Endodermal cell (in vitro differentiated cells): ENCODE measurements at regions not wholly inside any gene's neighbourhood (a gene's known extent, or its start where the extent isn't known, plus 50 kb on each side); places are given as distances from the start of the nearest gene placed in this dataset.
"Not testable (repeated sequence)": the region's sequence is repeated elsewhere in the genome, so short reads cannot be mapped to it uniquely, and the experiment has no call there.

ENCODE experiments used
- DNase-seq: peaks from one replicate; pipeline ENCODE4 v3.0.0-alpha.2; 2017
- H3K27ac ChIP-seq: 2 replicates; pipeline ENCODE4 v1.5.1; 2013; ENCODE audit warnings: mild to moderate bottlenecking, low read depth, low read length, moderate library complexity
- H3K27me3 ChIP-seq: 2 replicates; pipeline ENCODE4 v1.6.1; 2013; ENCODE audit warnings: mild to moderate bottlenecking, low read length, moderate library complexity; ENCODE audit not compliant: insufficient read depth, control insufficient read depth, poor library complexity, severe bottlenecking
- H3K36me3 ChIP-seq: 2 replicates; pipeline ENCODE4 v1.7.0; 2013; ENCODE audit warnings: mild to moderate bottlenecking, low read length, moderate library complexity; ENCODE audit not compliant: control insufficient read depth, insufficient read depth
- H3K4me1 ChIP-seq: one replicate; pipeline ENCODE4 v1.7.0; 2013; ENCODE audit warnings: low read length; ENCODE audit not compliant: control insufficient read depth, insufficient read depth
- H3K4me3 ChIP-seq: 2 replicates; pipeline ENCODE4 v1.5.1; 2013; ENCODE audit warnings: mild to moderate bottlenecking, low read length, moderate library complexity
- H3K9ac ChIP-seq: 2 replicates; pipeline ENCODE4 v1.6.1; 2013; ENCODE audit warnings: mild to moderate bottlenecking, low read length, moderate library complexity; ENCODE audit not compliant: poor library complexity, severe bottlenecking; ENCODE audit errors: extremely low read depth
- H3K9me3 ChIP-seq: 2 replicates; pipeline ENCODE4 v1.6.1; 2013; ENCODE audit warnings: mild to moderate bottlenecking, low read length, moderate library complexity; ENCODE audit not compliant: control insufficient read depth
- H3K27ac Mint-ChIP-seq: 2 replicates; pipeline ENCODE4 v1.8.0; 2020; ENCODE audit warnings: mixed read lengths
- H3K27me3 Mint-ChIP-seq: 2 replicates; pipeline ENCODE4 v1.8.0; 2021; ENCODE audit warnings: mild to moderate bottlenecking, mixed read lengths; ENCODE audit not compliant: insufficient read depth
- H3K36me3 Mint-ChIP-seq: 2 replicates; pipeline ENCODE4 v1.8.0; 2020; ENCODE audit warnings: low read depth, mixed read lengths
- H3K4me1 Mint-ChIP-seq: 2 replicates; pipeline ENCODE4 v1.8.0; 2020; ENCODE audit warnings: mixed read lengths
- H3K4me3 Mint-ChIP-seq: 2 replicates; pipeline ENCODE4 v1.8.0; 2020; ENCODE audit warnings: mild to moderate bottlenecking, moderate library complexity, mixed read lengths
- H3K9me3 Mint-ChIP-seq: 2 replicates; pipeline ENCODE4 v1.8.0; 2020; ENCODE audit warnings: mild to moderate bottlenecking, mixed read lengths
- WGBS, 2 experiments: methylation state at CpG; one replicate each; pipeline versions ENCODE4 v1.1.5 to v1.1.7; 2013; ENCODE audit warnings: missing lambda C conversion rate in 2 of 2, mixed read lengths in 1 of 2; ENCODE audit not compliant: insufficient coverage in 1 of 2, insufficient read length in 1 of 2; 5-methylcytosine and 5-hydroxymethylcytosine counted together
- TF ChIP-seq, protein P1 (sequence below): fragments of 200-600 bp; sonication (generic); conservative IDR thresholded peaks from 2 replicates; pipeline ENCODE4 v1.5.0; 2021; ENCODE audit warnings: antibody characterized with exemption, mild to moderate bottlenecking

DNA sequence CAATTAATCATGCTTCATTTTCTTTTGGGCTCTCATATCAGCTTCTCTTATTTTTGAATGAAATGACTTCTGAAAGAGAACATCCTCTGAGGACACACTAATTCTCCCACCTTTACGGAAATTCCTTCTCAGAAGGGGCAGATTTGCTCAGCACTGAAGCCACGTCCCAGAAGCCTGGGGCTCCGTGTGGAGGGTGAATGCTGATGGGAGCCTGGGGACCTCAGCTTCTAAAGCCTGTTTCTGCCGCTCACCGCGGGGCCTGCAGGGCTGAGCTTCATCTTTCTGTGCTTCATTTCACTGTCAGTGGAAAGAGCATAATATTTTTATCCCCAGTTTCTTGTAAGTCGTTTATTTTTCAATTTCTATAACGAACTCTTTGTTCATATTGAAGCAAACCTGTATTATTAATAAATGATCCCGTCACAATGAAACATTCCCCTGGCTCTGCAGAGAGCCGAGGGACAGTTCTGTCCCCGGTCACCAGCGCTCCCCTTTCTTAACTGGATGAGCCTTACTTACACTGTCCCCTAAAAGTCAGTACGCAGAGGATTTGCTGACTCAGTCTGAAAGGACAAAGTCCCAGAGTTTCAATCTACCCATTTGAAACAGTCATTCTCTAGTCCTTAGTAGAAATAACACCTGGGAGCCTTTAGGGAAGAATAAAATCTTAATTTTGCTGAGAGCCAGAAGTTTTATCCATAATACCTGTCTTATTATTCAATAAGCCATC lies 364.6 kb upstream of the FAT1 start:
- Mint-ChIP-seq H3K27me3 (peaks cover 1% of the 10 kb centered on the region), H3K36me3 (no peaks in the 10 kb centered on the region), H3K9me3 (no peaks in the 10 kb centered on the region), H3K4me3 (no peak overlapping the region), H3K4me1 (peaks cover 6% of the 10 kb centered on the region), H3K27ac (no peak overlapping the region)
- Histone ChIP-seq H3K27me3 (no peaks in the 10 kb centered on the region), H3K36me3 (no peaks in the 10 kb centered on the region), H3K4me1 (peaks cover 3% of the 10 kb centered on the region), H3K4me3 (no peak overlapping the region), H3K9ac (no peak overlapping the region), H3K9me3 (no peaks in the 10 kb centered on the region), H3K27ac (no peak overlapping the region)
- 63 to 67% methylated on average over 10 to 13 of the region's 13 CpGs for WGBS, 2 experiments
- TF ChIP-seq, protein P1, sequence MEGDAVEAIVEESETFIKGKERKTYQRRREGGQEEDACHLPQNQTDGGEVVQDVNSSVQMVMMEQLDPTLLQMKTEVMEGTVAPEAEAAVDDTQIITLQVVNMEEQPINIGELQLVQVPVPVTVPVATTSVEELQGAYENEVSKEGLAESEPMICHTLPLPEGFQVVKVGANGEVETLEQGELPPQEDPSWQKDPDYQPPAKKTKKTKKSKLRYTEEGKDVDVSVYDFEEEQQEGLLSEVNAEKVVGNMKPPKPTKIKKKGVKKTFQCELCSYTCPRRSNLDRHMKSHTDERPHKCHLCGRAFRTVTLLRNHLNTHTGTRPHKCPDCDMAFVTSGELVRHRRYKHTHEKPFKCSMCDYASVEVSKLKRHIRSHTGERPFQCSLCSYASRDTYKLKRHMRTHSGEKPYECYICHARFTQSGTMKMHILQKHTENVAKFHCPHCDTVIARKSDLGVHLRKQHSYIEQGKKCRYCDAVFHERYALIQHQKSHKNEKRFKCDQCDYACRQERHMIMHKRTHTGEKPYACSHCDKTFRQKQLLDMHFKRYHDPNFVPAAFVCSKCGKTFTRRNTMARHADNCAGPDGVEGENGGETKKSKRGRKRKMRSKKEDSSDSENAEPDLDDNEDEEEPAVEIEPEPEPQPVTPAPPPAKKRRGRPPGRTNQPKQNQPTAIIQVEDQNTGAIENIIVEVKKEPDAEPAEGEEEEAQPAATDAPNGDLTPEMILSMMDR: no peak
- DNase-seq: peak; percentile 65

DNA sequence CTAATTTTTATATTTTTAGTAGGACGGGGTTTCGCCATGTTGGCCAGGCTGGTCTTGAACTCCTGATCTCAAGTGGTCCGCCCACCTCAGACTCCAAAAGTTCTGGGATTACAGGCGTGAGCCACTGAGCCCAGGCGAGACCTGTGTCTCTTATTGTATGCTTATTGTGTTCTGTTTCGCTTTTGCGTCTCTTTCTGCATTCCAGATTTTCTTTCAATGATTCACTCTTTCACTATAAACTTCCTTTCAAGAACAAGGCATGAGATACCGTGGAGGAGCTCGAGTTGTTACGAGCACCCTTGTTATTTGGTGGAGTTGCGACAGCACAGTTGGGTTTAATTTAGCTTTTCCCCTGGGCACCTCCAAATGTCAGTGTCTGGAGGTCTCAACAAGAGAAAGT lies 366.7 kb upstream of the FAT1 start:
- TF ChIP-seq, protein P1: no peak

DNA sequence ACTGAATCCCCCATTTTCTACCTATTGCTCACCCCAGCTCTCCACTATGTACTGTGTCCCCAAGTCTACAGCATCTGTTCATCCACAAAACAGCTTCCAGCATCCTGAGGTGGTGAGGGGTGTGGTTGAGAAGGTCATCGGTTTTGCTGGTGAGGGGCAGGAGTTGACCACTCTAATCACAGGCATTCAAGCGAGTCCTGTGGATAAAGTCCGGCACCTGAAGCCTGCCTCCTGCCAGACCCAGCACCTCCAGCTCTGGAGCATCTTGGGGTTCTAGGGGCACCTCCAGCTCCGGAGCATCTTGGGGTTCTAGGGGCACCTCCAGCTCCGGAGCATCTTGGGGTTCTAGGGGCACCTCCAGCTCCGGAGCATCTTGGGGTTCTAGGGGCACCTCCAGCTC lies 367.2 kb upstream of the FAT1 start:
- H3K27ac Mint-ChIP-seq, H3K9me3 ChIP-seq, H3K4me3 Mint-ChIP-seq, H3K27me3 Mint-ChIP-seq, DNase-seq, H3K4me1 Mint-ChIP-seq, H3K36me3 ChIP-seq, H3K36me3 Mint-ChIP-seq, H3K27ac ChIP-seq, H3K4me1 ChIP-seq, H3K9me3 Mint-ChIP-seq, H3K4me3 ChIP-seq, H3K27me3 ChIP-seq, H3K9ac ChIP-seq: not testable (repeated sequence)
- 91% methylated on average over 6 of the region's 6 CpGs; no CpG with 5 or more reads in 1 of the 2 experiments for WGBS, 2 experiments

More for the DNA sequence above, 366.7 kb upstream of the FAT1 start:
- H3K27ac ChIP-seq: no peak overlapping the region
- peaks cover 3% of the 10 kb centered on the region for H3K4me1 ChIP-seq
- H3K9ac ChIP-seq: no peak overlapping the region
- H3K36me3 Mint-ChIP-seq: no peaks in the 10 kb centered on the region
- no peaks in the 10 kb centered on the region for H3K36me3 ChIP-seq
- no peak for DNase-seq
- no peaks in the 10 kb centered on the region for H3K9me3 Mint-ChIP-seq
- H3K4me3 Mint-ChIP-seq: no peak overlapping the region
- no peaks in the 10 kb centered on the region for H3K27me3 ChIP-seq
- peaks cover 1% of the 10 kb centered on the region for H3K27me3 Mint-ChIP-seq
- 90 to 94% methylated on average over 7 to 11 of the region's 11 CpGs for WGBS, 2 experiments
- H3K4me1 Mint-ChIP-seq: peaks cover 6% of the 10 kb centered on the region
- H3K27ac Mint-ChIP-seq: no peak overlapping the region
- no peaks in the 10 kb centered on the region for H3K9me3 ChIP-seq
- H3K4me3 ChIP-seq: no peak overlapping the region
